PC-3 (cell line): ENCODE measurements at regions not wholly inside any gene's neighbourhood (a gene's known extent, or its start where the extent isn't known, plus 50 kb on each side); places are given as distances from the start of the nearest gene placed in this dataset.

Experiments
- ATAC-seq: fragments of 200-7000 bp; cut with Tn5 transposase; 2 replicates; pipeline ENCODE4 v1.9.1; 2020; ENCODE audit warnings: mild to moderate bottlenecking, moderate library complexity
- BruUV-seq: library from RNA; stranded (reverse); fragments of 400-500 nt; replicated peaks from 2 replicates; lab custom pipeline; 2021; lab: Mats Ljungman, UMichigan
- CTCF ChIA-PET: fragments of 300-600 bp; sonication (Branson Sonifier 250); formaldehyde crosslinking; loops from one replicate; lab custom pipeline; 2022; ENCODE audit warnings: antibody characterized with exemption; lab: Charles Lee
- POLR2A ChIA-PET: fragments of 300-600 bp; sonication (Branson Sonifier 250); formaldehyde crosslinking; loops from one replicate; lab custom pipeline; 2022; ENCODE audit warnings: antibody characterized with exemption; ENCODE audit not compliant: unreplicated experiment; lab: Charles Lee
- DNase-seq: peaks from one replicate; pipeline ENCODE4 v3.0.0-alpha.2; 2015
- H2AFZ ChIP-seq: fragments of 300-600 bp; sonication (generic); 2 replicates; pipeline ENCODE4 v1.6.0; 2016; ENCODE audit warnings: antibody characterized with exemption, low read length
- H3F3A ChIP-seq: fragments of 300-600 bp; sonication (generic); one replicate; pipeline ENCODE4 v1.6.0; 2017; ENCODE audit warnings: antibody characterized with exemption, low read length, control low read depth, mild to moderate bottlenecking; ENCODE audit not compliant: unreplicated experiment
- H3K27ac ChIP-seq: fragments of 300-600 bp; sonication (generic); 2 replicates; pipeline ENCODE4 v1.5.1; 2016; ENCODE audit warnings: mild to moderate bottlenecking, low read length
- H3K27me3 ChIP-seq: fragments of 300-600 bp; sonication (generic); 2 replicates; pipeline ENCODE4 v1.6.1; 2016; ENCODE audit warnings: low read length, mixed read lengths
- H3K36me3 ChIP-seq: fragments of 300-600 bp; sonication (generic); 2 replicates; pipeline ENCODE4 v1.6.1; 2016; ENCODE audit warnings: low read depth, mixed run types, low read length, mixed read lengths
- H3K4me1 ChIP-seq: fragments of 300-600 bp; sonication (generic); 2 replicates; pipeline ENCODE4 v1.5.1; 2016; ENCODE audit warnings: low read length; ENCODE audit not compliant: insufficient read depth
- H3K4me2 ChIP-seq: fragments of 300-600 bp; sonication (generic); 2 replicates; pipeline ENCODE4 v1.6.0; 2016; ENCODE audit warnings: low read length
- H3K4me3 ChIP-seq: fragments of 300-600 bp; sonication (generic); 2 replicates; pipeline ENCODE4 v1.5.1; 2016; ENCODE audit warnings: mild to moderate bottlenecking, low read length, mixed read lengths
- H3K79me2 ChIP-seq: fragments of 300-600 bp; sonication (generic); 2 replicates; pipeline ENCODE4 v1.6.1; 2017; ENCODE audit warnings: low read length, mixed read lengths
- H3K9ac ChIP-seq: fragments of 300-600 bp; sonication (generic); 2 replicates; pipeline ENCODE4 v1.6.0; 2016; ENCODE audit warnings: mild to moderate bottlenecking, low read length
- H3K9me2 ChIP-seq: fragments of 300-600 bp; sonication (generic); replicated peaks from 2 replicates; pipeline ENCODE4 v1.6.1; 2016; ENCODE audit warnings: mixed run types, low read length, mixed read lengths
- H3K9me3 ChIP-seq: fragments of 300-600 bp; sonication (generic); 2 replicates; pipeline ENCODE4 v1.6.1; 2016; ENCODE audit warnings: low read length, mixed read lengths
- H4K20me1 ChIP-seq: fragments of 300-600 bp; sonication (generic); 2 replicates; pipeline ENCODE4 v1.6.1; 2016; ENCODE audit warnings: low read length, mixed read lengths
- CTCF ChIP-seq: fragments of 300-600 bp; sonication (generic); conservative IDR thresholded peaks from 2 replicates; pipeline ENCODE4 v1.5.1; 2017; ENCODE audit warnings: antibody characterized with exemption, low read depth, mild to moderate bottlenecking, low read length
- EZH2 ChIP-seq: fragments of 300-600 bp; sonication (generic); IDR thresholded peaks from one replicate; pipeline ENCODE4 v1.6.1; 2017; ENCODE audit warnings: antibody characterized with exemption, mild to moderate bottlenecking, low read length; ENCODE audit not compliant: unreplicated experiment
- EZH2phosphoT487 ChIP-seq: fragments of 300-600 bp; sonication (generic); IDR thresholded peaks from 2 replicates; pipeline ENCODE4 v1.6.1; 2018; ENCODE audit warnings: mild to moderate bottlenecking, antibody characterized with exemption, low read length, borderline replicate concordance
- intact Hi-C: fragments of 100-400 bp; cut with micrococcal nuclease; formaldehyde crosslinking; loops from 2 replicates; pipeline ENCODE4 v1.9.0; 2023

DNA sequence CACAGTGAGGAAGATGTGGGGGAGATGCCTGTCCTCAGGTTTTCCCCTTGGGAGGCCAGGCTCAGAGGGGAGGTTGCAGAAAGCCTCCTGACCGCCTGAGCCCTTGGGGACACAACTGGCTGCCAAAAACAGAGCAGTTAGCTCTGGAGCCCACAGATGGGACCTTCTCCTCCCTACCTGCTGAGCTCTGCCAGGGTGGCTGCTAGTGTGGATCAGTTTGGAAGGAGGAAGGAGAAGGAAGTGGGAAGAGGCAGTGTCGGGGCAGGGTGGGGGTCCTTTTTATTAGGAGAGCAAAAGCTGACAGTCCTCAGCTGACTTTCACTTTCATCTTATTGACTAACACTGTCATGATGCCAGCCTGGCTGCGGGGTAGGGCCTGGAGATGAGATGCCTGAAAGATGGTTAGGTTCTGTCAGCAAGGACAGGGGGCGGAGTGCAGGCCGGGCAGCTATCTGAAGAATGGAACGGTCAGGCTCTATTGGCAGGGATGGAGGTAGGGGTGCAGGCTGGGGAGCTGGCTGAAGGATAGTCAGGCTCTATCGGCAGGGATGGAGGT, 188.5 kb upstream of the HDAC4 start:
- no peak overlapping the region for H3K9ac ChIP-seq
- no peak overlapping the region for H3K27ac ChIP-seq
- no peak overlapping the region for H2AFZ ChIP-seq
- H3K4me1 ChIP-seq, result no peaks in the 10 kb centered on the region
- DNase-seq, result no peak
- POLR2A ChIA-PET, result no interaction called here
- no peaks in the 10 kb centered on the region for H4K20me1 ChIP-seq
- H3F3A ChIP-seq, result no peaks in the 10 kb centered on the region
- TF ChIP-seq EZH2 (no peak), CTCF (no peak), EZH2phosphoT487 (no peak)
- peaks cover 44% of the 10 kb centered on the region for H3K27me3 ChIP-seq
- H3K9me2 ChIP-seq, result no peaks in the 10 kb centered on the region
- intact Hi-C loops, result no loop called here
- H3K4me2 ChIP-seq, result no peak overlapping the region
- no peaks in the 10 kb centered on the region for H3K79me2 ChIP-seq
- no TSS peak for BruUV-seq
- CTCF ChIA-PET, result no interaction called here
- no peak for ATAC-seq
- H3K9me3 ChIP-seq, result no peaks in the 10 kb centered on the region
- no peaks in the 10 kb centered on the region for H3K36me3 ChIP-seq
- H3K4me3 ChIP-seq, result no peak overlapping the region

DNA sequence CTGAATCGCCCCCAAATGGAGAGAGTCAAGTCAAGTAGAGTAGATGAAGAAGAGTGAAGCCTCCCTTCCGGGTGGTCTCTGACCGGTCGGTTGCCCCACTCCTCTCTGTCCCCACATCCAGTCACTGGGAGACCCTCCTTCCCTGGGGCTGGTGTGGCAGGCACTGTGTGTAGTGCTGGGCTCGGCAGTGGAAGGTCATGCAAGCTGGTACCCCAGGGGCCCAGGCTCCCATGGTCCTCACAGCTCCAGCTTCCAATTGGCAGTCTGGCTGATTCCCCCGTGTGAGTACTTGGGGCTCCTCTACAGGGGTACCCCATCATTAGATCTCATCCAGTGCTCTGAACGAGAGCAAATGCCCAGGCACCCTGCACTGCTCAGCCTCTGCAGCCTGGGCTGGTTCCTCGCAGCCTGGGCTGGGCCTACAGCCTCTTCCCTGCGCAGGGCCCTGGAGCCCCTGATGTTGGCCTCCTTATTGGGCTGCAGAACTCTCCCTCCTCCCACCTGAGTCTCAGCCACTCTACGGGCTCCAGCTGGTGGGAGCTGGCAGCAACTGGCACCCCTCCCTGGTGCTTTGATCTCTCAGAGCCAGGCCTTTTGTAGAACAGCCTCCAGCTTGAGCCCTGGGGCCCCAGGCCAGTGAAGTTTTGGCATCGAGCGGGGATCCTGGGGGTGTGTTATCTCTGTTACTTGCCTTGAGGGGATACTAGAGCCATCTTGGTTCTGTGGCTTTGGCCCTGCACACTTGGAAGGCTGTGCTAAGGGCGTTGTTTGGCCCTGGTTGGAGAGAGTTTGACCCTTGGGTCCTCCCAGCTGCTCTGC, 187.8 kb upstream of the HDAC4 start:
- CTCF ChIA-PET, result no interaction called here
- DNase-seq (no peak), ATAC-seq (no peak)
- BruUV-seq, result no TSS peak
- no peak overlapping the region for H2AFZ ChIP-seq
- H3K79me2 ChIP-seq, result no peaks in the 10 kb centered on the region
- no peaks in the 10 kb centered on the region for H3K36me3 ChIP-seq
- H3K9me2 ChIP-seq, result no peaks in the 10 kb centered on the region
- no peak overlapping the region for H3K4me3 ChIP-seq
- H3K27me3 ChIP-seq, result peaks cover 51% of the 10 kb centered on the region
- POLR2A ChIA-PET, result no interaction called here
- no peak overlapping the region for H3K4me2 ChIP-seq
- H3K4me1 ChIP-seq, result no peaks in the 10 kb centered on the region
- intact Hi-C loops, result no loop called here
- no peak overlapping the region for H3K9ac ChIP-seq
- H3K9me3 ChIP-seq, result no peaks in the 10 kb centered on the region
- no peaks in the 10 kb centered on the region for H4K20me1 ChIP-seq
- no peak overlapping the region for H3K27ac ChIP-seq
- H3F3A ChIP-seq, result no peaks in the 10 kb centered on the region
- TF ChIP-seq CTCF, result no peak
- no peak for TF ChIP-seq EZH2phosphoT487
- no peak for TF ChIP-seq EZH2

DNA sequence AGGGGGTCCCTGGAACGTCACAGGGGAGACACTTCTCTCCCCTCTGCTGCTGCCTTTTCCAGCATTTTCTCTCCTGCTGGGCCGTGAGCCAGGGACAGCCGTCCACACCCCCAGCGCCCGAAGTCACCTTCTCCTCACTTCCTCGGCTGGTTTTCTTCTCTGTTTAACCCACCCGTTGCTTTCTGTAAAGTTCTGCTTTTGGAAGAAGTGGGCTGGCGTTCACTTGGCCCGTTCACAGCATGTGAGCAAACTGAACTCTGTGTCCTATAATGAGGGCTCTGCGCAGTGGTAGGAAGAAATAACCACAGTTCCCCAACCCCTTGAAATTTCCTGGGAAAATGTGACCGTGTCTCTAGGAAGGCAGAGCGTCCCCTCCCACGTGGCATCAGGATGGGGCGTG, 187.0 kb upstream of the HDAC4 start:
- intact Hi-C loops, result no loop called here
- H4K20me1 ChIP-seq, result no peaks in the 10 kb centered on the region
- H3K4me3 ChIP-seq, result no peak overlapping the region
- peaks cover 59% of the 10 kb centered on the region for H3K27me3 ChIP-seq
- ChIA-PET CTCF (no interaction called here), POLR2A (no interaction called here)
- no peak overlapping the region for H2AFZ ChIP-seq
- BruUV-seq, result no TSS peak
- ATAC-seq (no peak), DNase-seq (no peak)
- H3K9me3 ChIP-seq, result no peaks in the 10 kb centered on the region
- H3K4me1 ChIP-seq, result no peaks in the 10 kb centered on the region
- H3F3A ChIP-seq, result no peaks in the 10 kb centered on the region
- no peaks in the 10 kb centered on the region for H3K36me3 ChIP-seq
- no peak overlapping the region for H3K27ac ChIP-seq
- no peak for TF ChIP-seq CTCF
- no peak for TF ChIP-seq EZH2
- no peak for TF ChIP-seq EZH2phosphoT487
- H3K9me2 ChIP-seq, result no peaks in the 10 kb centered on the region
- H3K79me2 ChIP-seq, result no peaks in the 10 kb centered on the region
- no peak overlapping the region for H3K9ac ChIP-seq
- no peak overlapping the region for H3K4me2 ChIP-seq
